ENCODE measurements at regions not wholly inside any gene's neighbourhood (a gene's known extent, or its start where the extent isn't known, plus 50 kb on each side); places are given as distances from the start of the nearest gene placed in this dataset.

GRCh38 chr12:85617307-85618091, 218.7 kb downstream of the RASSF9 start:
- H3K36me3 Mint-ChIP-seq (ENCODE audit: low read depth, unreplicated experiment), result no peaks in the 10 kb centered on the region
- H3K9ac ChIP-seq (ENCODE audit: low read length), result no peak overlapping the region
- H3K27me3 ChIP-seq (ENCODE audit: insufficient read depth, low read length), result no peaks in the 10 kb centered on the region
- DNase-seq (ENCODE audit: low read depth) (no peak), FAIRE-seq (no peak)
- H3K27ac ChIP-seq (ENCODE audit: low read depth, low read length), result no peak overlapping the region
- no peaks in the 10 kb centered on the region for H3K79me2 ChIP-seq (ENCODE audit: insufficient read depth, low read length)
- H3K4me1 Mint-ChIP-seq (ENCODE audit: low read depth, unreplicated experiment), result no peaks in the 10 kb centered on the region
- H4K20me1 ChIP-seq (ENCODE audit: insufficient read depth, low read length), result no peaks in the 10 kb centered on the region
- H3K27me3 Mint-ChIP-seq (ENCODE audit: low read depth, unreplicated experiment), result no peaks in the 10 kb centered on the region
- H3K4me3 Mint-ChIP-seq (ENCODE audit: unreplicated experiment), result no peak overlapping the region
- H2AFZ ChIP-seq (ENCODE audit: low read depth, low read length), result no peak overlapping the region
- no peaks in the 10 kb centered on the region for H3K4me1 ChIP-seq (ENCODE audit: insufficient read depth, low read length)
- no peak overlapping the region for H3K27ac Mint-ChIP-seq (ENCODE audit: unreplicated experiment)
- H3K36me3 ChIP-seq (ENCODE audit: insufficient read depth, low read length), result no peaks in the 10 kb centered on the region
- no peaks in the 10 kb centered on the region for H3K9me3 ChIP-seq (ENCODE audit: insufficient read depth, low read depth, low read length)
- H3K9me3 Mint-ChIP-seq (ENCODE audit: unreplicated experiment), result no peaks in the 10 kb centered on the region
- H3K4me3 ChIP-seq (ENCODE audit: insufficient read depth, low read depth, low read length), result no peak overlapping the region
- TF ChIP-seq EZH2 (IDR thresholded peaks at IDR 0.05; ENCODE audit: insufficient read depth, low read length) (no peak), CTCF (IDR thresholded peaks at IDR 0.05; ENCODE audit: insufficient read depth, low read depth, low read length) (no peak)
- H3K4me2 ChIP-seq (ENCODE audit: low read length), result no peak overlapping the region

- Histone ChIP-seq H3K79me2 (ENCODE audit: insufficient read depth, low read length) (no peaks in the 10 kb centered on the region), H3K4me3 (ENCODE audit: insufficient read depth, low read depth, low read length) (no peak overlapping the region), H3K36me3 (ENCODE audit: insufficient read depth, low read length) (no peaks in the 10 kb centered on the region), H3K4me2 (ENCODE audit: low read length) (no peak overlapping the region), H3K9ac (ENCODE audit: low read length) (no peak overlapping the region), H3K9me3 (ENCODE audit: insufficient read depth, low read depth, low read length) (no peaks in the 10 kb centered on the region), H4K20me1 (ENCODE audit: insufficient read depth, low read length) (no peaks in the 10 kb centered on the region), H2AFZ (ENCODE audit: low read depth, low read length) (no peak overlapping the region), H3K27ac (ENCODE audit: low read depth, low read length) (no peak overlapping the region), H3K27me3 (ENCODE audit: insufficient read depth, low read length) (no peaks in the 10 kb centered on the region), H3K4me1 (ENCODE audit: insufficient read depth, low read length) (peaks cover 4% of the 10 kb centered on the region)
- Mint-ChIP-seq H3K27me3 (ENCODE audit: low read depth, unreplicated experiment) (no peaks in the 10 kb centered on the region), H3K4me1 (ENCODE audit: low read depth, unreplicated experiment) (peaks cover 3% of the 10 kb centered on the region), H3K4me3 (ENCODE audit: unreplicated experiment) (no peak overlapping the region), H3K9me3 (ENCODE audit: unreplicated experiment) (no peaks in the 10 kb centered on the region), H3K27ac (ENCODE audit: unreplicated experiment) (no peak overlapping the region), H3K36me3 (ENCODE audit: low read depth, unreplicated experiment) (no peaks in the 10 kb centered on the region)
- FAIRE-seq (peak; percentile 32), DNase-seq (ENCODE audit: low read depth) (no peak)
- TF ChIP-seq EZH2 (IDR thresholded peaks at IDR 0.05; ENCODE audit: insufficient read depth, low read length) (no peak), CTCF (IDR thresholded peaks at IDR 0.05; ENCODE audit: insufficient read depth, low read depth, low read length) (no peak)
These were observed 215.2 kb downstream of the RASSF9 start for GRCh38 chr12:85621041-85621440.

- no peak overlapping the region for H3K27ac ChIP-seq (ENCODE audit: low read depth, low read length)
- no peaks in the 10 kb centered on the region for H4K20me1 ChIP-seq (ENCODE audit: insufficient read depth, low read length)
- H3K4me1 ChIP-seq (ENCODE audit: insufficient read depth, low read length), result peaks cover 17% of the 10 kb centered on the region
- H3K9me3 ChIP-seq (ENCODE audit: insufficient read depth, low read depth, low read length), result no peaks in the 10 kb centered on the region
- H3K36me3 ChIP-seq (ENCODE audit: insufficient read depth, low read length), result no peaks in the 10 kb centered on the region
- no peaks in the 10 kb centered on the region for H3K79me2 ChIP-seq (ENCODE audit: insufficient read depth, low read length)
- Mint-ChIP-seq H3K27me3 (ENCODE audit: low read depth, unreplicated experiment) (no peaks in the 10 kb centered on the region), H3K4me1 (ENCODE audit: low read depth, unreplicated experiment) (peaks cover 13% of the 10 kb centered on the region), H3K4me3 (ENCODE audit: unreplicated experiment) (no peak overlapping the region), H3K27ac (ENCODE audit: unreplicated experiment) (no peak overlapping the region), H3K9me3 (ENCODE audit: unreplicated experiment) (no peaks in the 10 kb centered on the region), H3K36me3 (ENCODE audit: low read depth, unreplicated experiment) (no peaks in the 10 kb centered on the region)
- no peaks in the 10 kb centered on the region for H3K27me3 ChIP-seq (ENCODE audit: insufficient read depth, low read length)
- H3K4me3 ChIP-seq (ENCODE audit: insufficient read depth, low read depth, low read length), result no peak overlapping the region
- TF ChIP-seq CTCF (IDR thresholded peaks at IDR 0.05; ENCODE audit: insufficient read depth, low read depth, low read length) (no peak), EZH2 (IDR thresholded peaks at IDR 0.05; ENCODE audit: insufficient read depth, low read length) (no peak)
- FAIRE-seq (no peak), DNase-seq (ENCODE audit: low read depth) (no peak)
- H3K4me2 ChIP-seq (ENCODE audit: low read length), result no peak overlapping the region
- no peak overlapping the region for H2AFZ ChIP-seq (ENCODE audit: low read depth, low read length)
- H3K9ac ChIP-seq (ENCODE audit: low read length), result no peak overlapping the region
These were observed 212.4 kb downstream of the RASSF9 start for GRCh38 chr12:85623763-85624162.

Measured in astrocyte (in vitro differentiated cells and primary cell).